CD14-positive monocyte (primary cell): ENCODE measurements at regions not wholly inside any gene's neighbourhood (a gene's known extent, or its start where the extent isn't known, plus 50 kb on each side); places are given as distances from the start of the nearest gene placed in this dataset.

Source experiments
- DNase-seq, 3 donors: peaks; one replicate each; pipeline ENCODE4 v3.0.0-alpha.2; 2011 to 2022
- H2AFZ ChIP-seq: 2 replicates; pipeline ENCODE4 v1.6.0; 2012; ENCODE audit warnings: mild to moderate bottlenecking, low read depth, low read length, inconsistent platforms; ENCODE audit not compliant: insufficient read depth, poor library complexity, severe bottlenecking
- H3K27ac ChIP-seq, 2 donors: 1 replicate in 1 of 2; 2 replicates in 1 of 2; pipeline ENCODE4 v1.5.1; 2012 to 2013; ENCODE audit warnings: low read length in 2 of 2, control low read depth in 1 of 2, inconsistent platforms in 1 of 2, low read depth in 1 of 2, mild to moderate bottlenecking in 1 of 2
- H3K27me3 ChIP-seq, 2 donors: one replicate each; pipeline versions ENCODE4 v1.6.0 to v1.6.1; 2011 to 2013; ENCODE audit warnings: low read length in 2 of 2; ENCODE audit not compliant: control insufficient read depth in 2 of 2, insufficient read depth in 2 of 2
- H3K36me3 ChIP-seq, 2 donors: replicated peaks in 1 of 2; 1 replicate in 1 of 2; 2 replicates in 1 of 2; pipeline versions ENCODE4 v1.5.1 to v1.6.1; 2012 to 2013; ENCODE audit warnings: low read length in 2 of 2, control low read depth in 1 of 2, inconsistent platforms in 1 of 2, mild to moderate bottlenecking in 1 of 2; ENCODE audit not compliant: insufficient read depth in 2 of 2, control insufficient read depth in 1 of 2
- H3K4me1 ChIP-seq, 2 donors: 1 replicate in 1 of 2; 2 replicates in 1 of 2; pipeline versions ENCODE4 v1.5.1 to v1.6.1; 2012 to 2013; ENCODE audit warnings: low read length in 2 of 2, control low read depth in 1 of 2, inconsistent platforms in 1 of 2, mild to moderate bottlenecking in 1 of 2, moderate library complexity in 1 of 2; ENCODE audit not compliant: insufficient read depth in 2 of 2, control insufficient read depth in 1 of 2
- H3K4me2 ChIP-seq: replicated peaks from 2 replicates; pipeline ENCODE3; 2012; ENCODE audit warnings: low read length, moderate library complexity, mild to moderate bottlenecking; ENCODE audit not compliant: poor library complexity, severe bottlenecking; ENCODE audit errors: extremely low read depth
- H3K4me3 ChIP-seq, 3 experiments: fragments of 200-600 bp in 1 of 3; sonication (generic) in 1 of 3; replicated peaks in 1 of 3; 1 replicate in 2 of 3; 2 replicates in 1 of 3; pipeline ENCODE4 v1.5.1; 2011 to 2013; ENCODE audit warnings: low read length in 3 of 3, mild to moderate bottlenecking in 3 of 3, control low read depth in 2 of 3, low read depth in 2 of 3, inconsistent platforms in 1 of 3, moderate library complexity in 1 of 3
- H3K79me2 ChIP-seq: 2 replicates; pipeline ENCODE4 v1.6.0; 2012; ENCODE audit warnings: mild to moderate bottlenecking, control low read depth, inconsistent platforms, low read length, moderate library complexity; ENCODE audit not compliant: insufficient read depth
- H3K9ac ChIP-seq: 2 replicates; pipeline ENCODE4 v1.6.0; 2017; ENCODE audit warnings: low read length, mild to moderate bottlenecking; ENCODE audit not compliant: insufficient read depth, poor library complexity, severe bottlenecking
- H3K9me3 ChIP-seq, 2 donors: replicated peaks in 1 of 2; 1 replicate in 1 of 2; 2 replicates in 1 of 2; pipeline versions ENCODE4 v1.5.1 to v1.6.1; 2012 to 2013; ENCODE audit warnings: low read length in 2 of 2, control low read depth in 1 of 2; ENCODE audit not compliant: control insufficient read depth in 1 of 2, insufficient read depth in 1 of 2
- H4K20me1 ChIP-seq: 2 replicates; pipeline ENCODE4 v1.6.0; 2012; ENCODE audit warnings: mild to moderate bottlenecking, low read length, control low read depth, moderate library complexity; ENCODE audit not compliant: insufficient read depth
- H3K27ac Mint-ChIP-seq, 7 donors: one replicate each; pipeline ENCODE4 v1.8.0; 2020; ENCODE audit warnings: mild to moderate bottlenecking in 7 of 7, mixed read lengths in 7 of 7, moderate library complexity in 6 of 7, inconsistent platforms in 2 of 7
- H3K27me3 Mint-ChIP-seq, 3 donors: one replicate each; pipeline ENCODE4 v1.8.0; 2021 to 2022; ENCODE audit warnings: low read depth in 3 of 3, mild to moderate bottlenecking in 3 of 3, mixed read lengths in 3 of 3, moderate library complexity in 3 of 3, inconsistent platforms in 1 of 3
- H3K36me3 Mint-ChIP-seq, 2 donors: one replicate each; pipeline ENCODE4 v1.8.0; 2020; ENCODE audit warnings: mixed read lengths in 2 of 2, inconsistent platforms in 1 of 2, mild to moderate bottlenecking in 1 of 2
- H3K4me1 Mint-ChIP-seq: one replicate; pipeline ENCODE4 v1.8.0; 2020; ENCODE audit warnings: mild to moderate bottlenecking, mixed read lengths
- H3K4me3 Mint-ChIP-seq, 2 donors: one replicate each; pipeline ENCODE4 v1.8.0; 2020; ENCODE audit warnings: mild to moderate bottlenecking in 2 of 2, mixed read lengths in 2 of 2, moderate library complexity in 1 of 2
- H3K9me3 Mint-ChIP-seq, 7 donors: one replicate each; pipeline ENCODE4 v1.8.0; 2020 to 2022; ENCODE audit warnings: mixed read lengths in 7 of 7, mild to moderate bottlenecking in 6 of 7, moderate library complexity in 6 of 7, inconsistent platforms in 2 of 7
- WGBS: methylation state at CpG from one replicate; pipeline ENCODE4 v1.1.5; 2013; ENCODE audit warnings: missing lambda C conversion rate; ENCODE audit not compliant: insufficient coverage; 5-methylcytosine and 5-hydroxymethylcytosine counted together
- intact Hi-C, 2 donors: fragments of 100-400 bp; cut with micrococcal nuclease; formaldehyde crosslinking; loops; one replicate each; pipeline versions ENCODE4 v1.15.0 to v1.15.1; 2023
- TF ChIP-seq, protein P1 (sequence below): fragments of 200-600 bp; IDR thresholded peaks from one replicate; pipeline ENCODE4 v1.8.0; 2022; ENCODE audit warnings: antibody characterized with exemption, mild to moderate bottlenecking

DNA sequence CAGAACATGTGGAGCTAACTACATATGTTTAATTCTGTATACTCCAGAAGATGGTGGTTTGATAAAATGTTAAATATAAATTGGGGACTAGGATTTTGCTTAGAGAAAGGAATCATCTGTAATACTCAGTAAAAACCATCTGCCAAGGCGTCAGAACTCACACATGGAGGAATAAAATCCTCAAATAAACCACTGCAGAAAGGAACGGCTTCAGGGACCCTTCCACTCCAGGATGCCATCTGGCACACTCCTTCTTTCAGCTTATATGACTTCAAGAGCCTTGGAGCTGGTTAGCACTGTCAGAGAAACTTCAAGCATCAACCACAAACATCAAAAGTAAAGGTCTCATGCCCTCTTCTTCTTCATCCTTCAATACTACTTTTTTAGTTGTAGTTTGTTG, 360.6 kb downstream of the PLK2 start:
- Mint-ChIP-seq H3K36me3 (no peaks in the 10 kb centered on the region), H3K4me1 (no peaks in the 10 kb centered on the region), H3K9me3 (peaks cover 0 to 26% (median 5%) of the 10 kb centered on the region in 7 donors), H3K27me3 (peaks cover 0 to under 1% (median 0%) of the 10 kb centered on the region in 3 donors), H3K4me3 (no peak overlapping the region), H3K27ac (no peak overlapping the region)
- H3K9me3 ChIP-seq, result no peaks in the 10 kb centered on the region
- no peak overlapping the region for H3K4me2 ChIP-seq
- H2AFZ ChIP-seq, result no peak overlapping the region
- intact Hi-C loops, result no loop called here
- no peak for DNase-seq
- WGBS, result 92% methylated on average over 2 of the region's 2 CpGs
- no peaks in the 10 kb centered on the region for H4K20me1 ChIP-seq
- H3K4me1 ChIP-seq, result no peaks in the 10 kb centered on the region
- TF ChIP-seq, protein P1, sequence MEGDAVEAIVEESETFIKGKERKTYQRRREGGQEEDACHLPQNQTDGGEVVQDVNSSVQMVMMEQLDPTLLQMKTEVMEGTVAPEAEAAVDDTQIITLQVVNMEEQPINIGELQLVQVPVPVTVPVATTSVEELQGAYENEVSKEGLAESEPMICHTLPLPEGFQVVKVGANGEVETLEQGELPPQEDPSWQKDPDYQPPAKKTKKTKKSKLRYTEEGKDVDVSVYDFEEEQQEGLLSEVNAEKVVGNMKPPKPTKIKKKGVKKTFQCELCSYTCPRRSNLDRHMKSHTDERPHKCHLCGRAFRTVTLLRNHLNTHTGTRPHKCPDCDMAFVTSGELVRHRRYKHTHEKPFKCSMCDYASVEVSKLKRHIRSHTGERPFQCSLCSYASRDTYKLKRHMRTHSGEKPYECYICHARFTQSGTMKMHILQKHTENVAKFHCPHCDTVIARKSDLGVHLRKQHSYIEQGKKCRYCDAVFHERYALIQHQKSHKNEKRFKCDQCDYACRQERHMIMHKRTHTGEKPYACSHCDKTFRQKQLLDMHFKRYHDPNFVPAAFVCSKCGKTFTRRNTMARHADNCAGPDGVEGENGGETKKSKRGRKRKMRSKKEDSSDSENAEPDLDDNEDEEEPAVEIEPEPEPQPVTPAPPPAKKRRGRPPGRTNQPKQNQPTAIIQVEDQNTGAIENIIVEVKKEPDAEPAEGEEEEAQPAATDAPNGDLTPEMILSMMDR, result no peak
- no peak overlapping the region for H3K9ac ChIP-seq
- no peaks in the 10 kb centered on the region for H3K79me2 ChIP-seq
- no peaks in the 10 kb centered on the region for H3K27me3 ChIP-seq
- no peak overlapping the region for H3K4me3 ChIP-seq
- H3K36me3 ChIP-seq, result no peaks in the 10 kb centered on the region
- H3K27ac ChIP-seq, result no peak overlapping the region

DNA sequence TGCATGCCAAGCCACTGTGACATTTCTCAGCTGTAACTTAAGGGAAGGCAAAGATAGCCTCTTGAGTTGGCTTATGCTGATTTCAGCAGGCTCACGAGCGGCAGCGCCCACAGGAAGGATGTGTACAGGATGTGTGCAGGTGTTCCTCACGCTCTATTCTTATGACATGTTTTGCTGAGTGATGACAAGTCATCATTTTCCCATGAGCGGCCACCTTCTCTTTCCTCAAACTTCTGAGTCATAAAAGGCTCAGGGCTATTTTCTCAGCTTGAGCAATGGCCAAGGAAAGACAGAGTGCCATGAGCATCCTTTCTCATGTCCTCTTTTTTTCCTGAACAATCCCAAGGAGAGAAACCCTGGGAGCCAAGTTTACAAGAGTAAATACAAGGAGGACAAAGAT, 365.9 kb downstream of the PLK2 start:
- Histone ChIP-seq H3K4me3 (no peak overlapping the region), H3K9me3 (no peaks in the 10 kb centered on the region), H4K20me1 (no peaks in the 10 kb centered on the region), H3K79me2 (no peaks in the 10 kb centered on the region), H3K27ac (no peak overlapping the region), H3K4me1 (no peaks in the 10 kb centered on the region), H3K27me3 (no peaks in the 10 kb centered on the region), H3K36me3 (no peaks in the 10 kb centered on the region), H3K9ac (no peak overlapping the region), H3K4me2 (no peak overlapping the region), H2AFZ (no peak overlapping the region)
- Mint-ChIP-seq H3K36me3 (no peaks in the 10 kb centered on the region), H3K4me3 (no peak overlapping the region), H3K4me1 (peaks cover 2% of the 10 kb centered on the region), H3K27me3 (peaks cover 0 to 2% (median 0%) of the 10 kb centered on the region in 3 donors), H3K9me3 (peaks cover 0 to 3% (median 2%) of the 10 kb centered on the region in 7 donors), H3K27ac (no peak overlapping the region)
- no peak for DNase-seq
- TF ChIP-seq, protein P1, result no peak
- 0% methylated on average over 2 of the region's 5 CpGs for whole genome bisulfite sequencing
- intact Hi-C loops, result no loop called here
